HG03457 (cell line): ENCODE measurements at regions not wholly inside any gene's neighbourhood (a gene's known extent, or its start where the extent isn't known, plus 50 kb on each side); places are given as distances from the start of the nearest gene placed in this dataset.

Source experiments
- ATAC-seq: cut with Tn5 transposase; IDR thresholded peaks from one replicate; pipeline ENCODE4 v1.9.1; 2021; ENCODE audit warnings: moderate number of reproducible peaks; ENCODE audit not compliant: unreplicated experiment

- ATAC-seq, result no peak
Measured at GRCh38 chr4:153075836-153076518, 128.3 kb upstream of the TRIM2 start.

- ATAC-seq, result no peak
Measured at GRCh38 chr4:153076861-153077260, 127.4 kb upstream of the TRIM2 start.

- ATAC-seq, result no peak
Measured at GRCh38 chr4:153079857-153080391, 124.3 kb upstream of the TRIM2 start.

- ATAC-seq, result no peak
Measured at GRCh38 chr4:153081006-153081580, 123.2 kb upstream of the TRIM2 start.

GRCh38 chr4:153081693-153082092 is 122.5 kb upstream of the TRIM2 start:
- no peak for ATAC-seq

GRCh38 chr4:153082322-153083301 is 121.6 kb upstream of the TRIM2 start:
- ATAC-seq, result no peak

GRCh38 chr4:153083447-153083947 is 120.7 kb upstream of the TRIM2 start:
- ATAC-seq, result no peak

GRCh38 chr4:153084224-153084979 is 119.8 kb upstream of the TRIM2 start:
- no peak for ATAC-seq

- peak; percentile 73 for ATAC-seq
Measured at GRCh38 chr4:153084980-153085630, 119.1 kb upstream of the TRIM2 start.

GRCh38 chr4:153087671-153088194 is 116.5 kb upstream of the TRIM2 start:
- no peak for ATAC-seq

- ATAC-seq, result no peak
Measured at GRCh38 chr4:153089742-153090141, 114.5 kb upstream of the TRIM2 start.

GRCh38 chr4:153090181-153090580 is 114.1 kb upstream of the TRIM2 start:
- ATAC-seq, result no peak

- no peak for ATAC-seq
Measured at GRCh38 chr4:153090670-153091385, 113.4 kb upstream of the TRIM2 start.

- no peak for ATAC-seq
Measured at GRCh38 chr4:153093396-153093795, 110.8 kb upstream of the TRIM2 start.

- no peak for ATAC-seq
Measured at GRCh38 chr4:153093802-153094201, 110.4 kb upstream of the TRIM2 start.

GRCh38 chr4:153094435-153094834 is 109.8 kb upstream of the TRIM2 start:
- ATAC-seq, result no peak

GRCh38 chr4:153095448-153096204 is 108.6 kb upstream of the TRIM2 start:
- ATAC-seq, result no peak

- no peak for ATAC-seq
Measured at GRCh38 chr4:153096344-153096743, 107.9 kb upstream of the TRIM2 start.
